Adrenal gland (tissue), 9 donors: ENCODE measurements at regions not wholly inside any gene's neighbourhood (a gene's known extent, or its start where the extent isn't known, plus 50 kb on each side); places are given as distances from the start of the nearest gene placed in this dataset.

Experiments
- DNase-seq, 7 donors: peaks; one replicate each; pipeline ENCODE4 v3.0.0-alpha.2; 2019 to 2020
- H3K27ac ChIP-seq, 5 donors: fragments of 200-600 bp; sonication (generic) in 4 of 5; 1 replicate in 3 of 5; 2 replicates in 2 of 5; pipeline versions ENCODE4 v1.5.1 to v1.8.0; 2016 to 2020; ENCODE audit warnings: mild to moderate bottlenecking in 1 of 5
- H3K27me3 ChIP-seq: fragments of 200-600 bp; 2 replicates; pipeline ENCODE4 v1.8.0; 2021
- H3K36me3 ChIP-seq, 2 donors: fragments of 200-600 bp; replicated peaks in 1 of 2; 1 replicate in 1 of 2; 2 replicates in 1 of 2; pipeline versions ENCODE4 v1.5.1 to v1.8.0; 2018 to 2022
- H3K4me1 ChIP-seq, 2 donors: fragments of 200-600 bp; replicated peaks in 1 of 2; 1 replicate in 1 of 2; 2 replicates in 1 of 2; pipeline versions ENCODE4 v1.5.1 to v1.8.0; 2018 to 2021
- H3K4me3 ChIP-seq, 4 donors: fragments of 200-600 bp; sonication (generic) in 3 of 4; one replicate each; pipeline ENCODE4 v1.5.1; 2016 to 2018
- H3K9me3 ChIP-seq, 3 donors: fragments of 200-600 bp; sonication (generic) in 1 of 3; replicated peaks in 1 of 3; 1 replicate in 2 of 3; 2 replicates in 1 of 3; pipeline versions ENCODE4 v1.5.1 to v1.8.0; 2016 to 2021
- CTCF ChIP-seq, 6 experiments: fragments of 450-650 bp in 4 of 6; fragments of 200-600 bp in 2 of 6; sonication (generic) in 1 of 6; IDR thresholded peaks; 1 replicate in 5 of 6; 2 replicates in 1 of 6; pipeline versions ENCODE4 v1.5.1 to v1.8.0; 2016 to 2021; ENCODE audit warnings: antibody characterized with exemption in 6 of 6, mild to moderate bottlenecking in 2 of 6, moderate library complexity in 1 of 6
- POLR2A ChIP-seq, 2 donors: fragments of 450-650 bp; IDR thresholded peaks; one replicate each; pipeline ENCODE4 v1.6.1; 2017; ENCODE audit warnings: antibody characterized with exemption in 2 of 2, mild to moderate bottlenecking in 2 of 2, moderate library complexity in 1 of 2
- WGBS, 4 donors: extraction: QIAGEN DNeasy Blood & Tissue Kit in 2 of 4; methylation state at CpG; one replicate each; pipeline versions ENCODE4 v1.1.5 to v1.1.7; 2013 to 2017; 5-methylcytosine and 5-hydroxymethylcytosine counted together
- intact Hi-C, 2 donors: fragments of 100-400 bp; cut with DNase I; formaldehyde crosslinking; loops; one replicate each; pipeline versions ENCODE4 v1.14.1 to v1.15.0; 2022 to 2023
- donor health status: healthy with polysubstance abuse.
- donor health status: Bipolar disorder and iron deficiency.
- donor health status: DM: yes; HTN: yes; CAD: no.
- donor health status: DM: no; HTN: no; CAD: no.
- donor health status: DM: no; HTN: no; CAD: no.

- Histone ChIP-seq H3K27ac (no peak overlapping the region), H3K27me3 (no peaks in the 10 kb centered on the region), H3K4me1 (peaks cover 0 to 11% of the 10 kb centered on the region in 2 donors), H3K36me3 (no peaks in the 10 kb centered on the region), H3K9me3 (no peaks in the 10 kb centered on the region), H3K4me3 (no peak overlapping the region)
- 93 to 100% (median 97%) methylated on average over 2 of the region's 2 CpGs for WGBS, 4 donors
- TF ChIP-seq CTCF (IDR thresholded peaks at IDR 0.05) (no peak), POLR2A (IDR thresholded peaks at IDR 0.05) (no peak)
- no peak for DNase-seq
- intact Hi-C loops, result no loop called here
These were observed 103.3 kb downstream of the DUSP10 start for GRCh38 chr1:221638595-221638994.

- Histone ChIP-seq H3K9me3 (no peaks in the 10 kb centered on the region), H3K36me3 (no peaks in the 10 kb centered on the region), H3K4me1 (no peaks in the 10 kb centered on the region), H3K27ac (no peak overlapping the region), H3K4me3 (no peak overlapping the region), H3K27me3 (no peaks in the 10 kb centered on the region)
- no peak for DNase-seq
- TF ChIP-seq POLR2A (IDR thresholded peaks at IDR 0.05) (no peak), CTCF (IDR thresholded peaks at IDR 0.05) (no peak)
- intact Hi-C loops, result no loop called here
- 92 to 98% (median 96%) methylated on average over 3 of the region's 3 CpGs for whole genome bisulfite sequencing, 4 donors
These were observed 100.1 kb downstream of the DUSP10 start for GRCh38 chr1:221641811-221642210.

- H3K4me1 ChIP-seq, result no peaks in the 10 kb centered on the region
- 57 to 80% (median 71%) methylated on average over 1 of the region's 1 CpG for WGBS, 4 donors
- intact Hi-C loops, result no loop called here
These were observed 98.3 kb downstream of the DUSP10 start for GRCh38 chr1:221643404-221644144.

GRCh38 chr1:221644145-221644448 lies 97.8 kb downstream of the DUSP10 start:
- Histone ChIP-seq H3K4me3 (no peak overlapping the region), H3K27ac (no peak overlapping the region), H3K27me3 (no peaks in the 10 kb centered on the region), H3K4me1 (no peaks in the 10 kb centered on the region), H3K9me3 (no peaks in the 10 kb centered on the region), H3K36me3 (no peaks in the 10 kb centered on the region)
- DNase-seq, result no peak
- intact Hi-C loops, result no loop called here
- WGBS, 4 donors, result 70 to 92% (median 84%) methylated on average over 3 of the region's 3 CpGs
- TF ChIP-seq POLR2A (IDR thresholded peaks at IDR 0.05) (no peak), CTCF (IDR thresholded peaks at IDR 0.05) (no peak)

More at GRCh38 chr1:221643404-221644144, 98.3 kb downstream of the DUSP10 start:
- Histone ChIP-seq H3K36me3 (no peaks in the 10 kb centered on the region), H3K4me3 (no peak overlapping the region), H3K27me3 (no peaks in the 10 kb centered on the region), H3K9me3 (no peaks in the 10 kb centered on the region), H3K27ac (no peak overlapping the region)
- no peak for DNase-seq
- TF ChIP-seq CTCF (IDR thresholded peaks at IDR 0.05) (no peak), POLR2A (IDR thresholded peaks at IDR 0.05) (no peak)
